ENCODE measurements at regions not wholly inside any gene's neighbourhood (a gene's known extent, or its start where the extent isn't known, plus 50 kb on each side); places are given as distances from the start of the nearest gene placed in this dataset.

GRCh38 chr10:121211446-121211845 is 360.3 kb downstream of the WDR11 start:
- TF ChIP-seq EP300 (IDR thresholded peaks at IDR 0.05) (no peak), CTCF (IDR thresholded peaks at IDR 0.05) (no peak), POLR2A (IDR thresholded peaks at IDR 0.05) (no peak)

Measured in gastroesophageal sphincter (tissue), 3 donors.